GM21381 (cell line): ENCODE measurements at regions not wholly inside any gene's neighbourhood (a gene's known extent, or its start where the extent isn't known, plus 50 kb on each side); places are given as distances from the start of the nearest gene placed in this dataset.
"Not testable (repeated sequence)": the region's sequence is repeated elsewhere in the genome, so short reads cannot be mapped to it uniquely, and the experiment has no call there.

Source experiments
- ATAC-seq: cut with Tn5 transposase; IDR thresholded peaks from one replicate; pipeline ENCODE4 v1.9.1; 2021; ENCODE audit warnings: mild to moderate bottlenecking, moderate library complexity; ENCODE audit not compliant: unreplicated experiment

DNA sequence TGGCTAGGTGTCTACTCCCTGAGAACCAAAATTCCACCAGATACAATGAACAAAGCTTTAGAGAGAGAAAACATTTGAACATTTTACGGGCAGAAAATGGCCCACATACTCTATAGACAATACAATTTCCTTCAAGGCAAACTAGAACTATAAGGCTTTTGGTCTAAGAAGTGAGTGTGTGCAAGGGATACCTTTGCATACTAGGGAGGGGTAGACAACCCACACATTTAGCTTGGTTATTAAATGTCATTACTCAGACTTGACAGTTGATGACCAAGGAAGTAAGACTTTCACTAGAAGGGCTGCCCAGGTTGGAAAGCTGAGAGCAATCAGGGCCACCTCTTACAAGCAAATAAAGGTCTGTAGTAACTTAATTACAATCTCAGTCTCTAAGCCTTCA lies 64.0 kb upstream of the PLEKHM1 start:
- not testable (repeated sequence) for ATAC-seq

DNA sequence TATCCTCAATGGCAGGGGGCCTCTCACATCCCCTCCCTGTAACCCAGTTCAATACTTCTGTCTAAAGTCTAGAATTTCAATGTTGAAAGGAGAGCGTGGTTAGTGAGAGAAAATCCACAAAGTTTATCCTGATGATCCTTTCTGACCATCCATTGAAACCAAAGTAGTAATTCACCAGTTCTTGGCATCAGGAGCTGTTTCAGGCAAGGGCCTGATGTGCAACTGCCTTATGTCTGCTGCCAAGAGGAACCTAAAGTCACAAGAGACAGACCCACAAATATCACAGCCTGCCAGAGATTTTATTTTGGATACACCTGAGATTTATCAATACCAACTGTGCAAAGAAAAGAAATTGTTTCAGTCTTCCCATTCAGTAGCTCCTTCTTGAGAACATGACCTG lies 68.3 kb upstream of the PLEKHM1 start:
- not testable (repeated sequence) for ATAC-seq

DNA sequence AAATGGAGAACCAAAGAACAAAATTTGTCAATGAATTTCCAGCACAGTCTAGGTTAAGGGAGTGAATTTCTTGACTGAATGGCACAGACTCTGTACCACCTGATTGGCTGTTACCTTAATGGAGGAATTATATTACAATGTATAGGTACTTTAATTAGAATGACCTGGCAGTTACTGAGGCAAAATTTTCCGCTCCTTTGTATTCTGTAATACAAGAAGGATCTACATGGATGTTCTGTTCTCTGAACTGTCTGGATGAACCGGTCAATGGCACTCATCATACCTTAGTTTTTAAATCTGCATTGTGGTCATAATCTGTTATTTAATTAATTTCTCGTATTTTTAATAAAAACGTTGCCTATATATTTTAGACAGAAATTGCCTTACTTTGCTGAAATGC lies 72.3 kb upstream of the PLEKHM1 start:
- not testable (repeated sequence) for ATAC-seq

DNA sequence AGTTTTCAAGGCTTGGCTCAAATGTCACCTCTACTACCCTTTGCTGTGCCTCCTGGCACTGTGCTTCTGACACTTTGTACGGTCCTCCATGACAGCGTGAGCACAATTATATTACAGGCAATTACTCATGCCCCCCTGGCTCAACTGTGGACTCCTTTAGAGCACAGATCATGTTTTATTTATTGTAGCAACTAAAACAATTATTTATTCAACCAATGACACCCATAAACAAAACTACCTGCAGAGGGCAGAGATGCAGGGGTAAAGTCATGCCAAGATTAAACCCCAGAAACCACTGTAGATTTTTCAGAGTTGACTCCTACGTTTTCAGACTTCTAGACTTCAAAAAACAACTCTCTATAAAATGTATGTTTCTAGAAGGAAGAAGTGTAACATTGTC lies 72.8 kb upstream of the PLEKHM1 start:
- ATAC-seq, result not testable (repeated sequence)

DNA sequence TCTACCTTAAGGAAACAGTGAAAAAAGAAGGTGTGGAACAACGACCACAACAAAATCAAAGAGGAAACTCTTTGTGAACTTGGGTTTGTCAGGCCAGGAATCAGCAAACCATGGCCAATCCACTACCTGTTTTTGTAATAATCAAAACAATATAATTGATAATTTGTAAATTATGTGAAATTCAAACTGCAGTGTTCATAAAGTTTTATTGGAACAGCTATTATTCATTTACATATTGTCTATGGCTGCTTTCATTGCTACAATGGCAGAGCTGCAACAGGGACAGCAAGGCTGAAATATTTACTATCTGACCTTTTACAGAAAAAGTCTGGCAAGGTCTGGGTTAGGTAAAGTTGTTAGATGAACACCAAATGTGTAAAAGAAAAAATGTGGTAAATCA lies 77.8 kb upstream of the PLEKHM1 start:
- not testable (repeated sequence) for ATAC-seq

DNA sequence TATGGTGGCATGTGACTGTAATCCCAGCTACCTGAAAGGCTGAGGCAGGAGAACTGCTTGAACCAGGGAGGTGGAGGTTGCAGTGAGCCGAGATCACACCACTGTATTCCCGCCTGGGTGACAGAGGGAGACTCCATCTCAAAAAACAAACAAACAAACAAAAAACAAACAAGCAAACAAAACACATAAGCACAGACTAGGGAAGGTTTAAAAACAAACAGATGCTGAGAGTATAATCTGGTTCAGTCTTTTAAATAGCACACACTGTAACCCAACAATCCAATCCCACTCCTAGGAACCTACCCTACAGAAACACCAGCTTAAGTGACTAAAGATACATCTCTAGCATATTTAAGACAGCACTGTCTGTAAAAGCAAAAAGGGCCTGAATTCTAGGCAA lies 82.8 kb upstream of the PLEKHM1 start:
- ATAC-seq, result not testable (repeated sequence)

DNA sequence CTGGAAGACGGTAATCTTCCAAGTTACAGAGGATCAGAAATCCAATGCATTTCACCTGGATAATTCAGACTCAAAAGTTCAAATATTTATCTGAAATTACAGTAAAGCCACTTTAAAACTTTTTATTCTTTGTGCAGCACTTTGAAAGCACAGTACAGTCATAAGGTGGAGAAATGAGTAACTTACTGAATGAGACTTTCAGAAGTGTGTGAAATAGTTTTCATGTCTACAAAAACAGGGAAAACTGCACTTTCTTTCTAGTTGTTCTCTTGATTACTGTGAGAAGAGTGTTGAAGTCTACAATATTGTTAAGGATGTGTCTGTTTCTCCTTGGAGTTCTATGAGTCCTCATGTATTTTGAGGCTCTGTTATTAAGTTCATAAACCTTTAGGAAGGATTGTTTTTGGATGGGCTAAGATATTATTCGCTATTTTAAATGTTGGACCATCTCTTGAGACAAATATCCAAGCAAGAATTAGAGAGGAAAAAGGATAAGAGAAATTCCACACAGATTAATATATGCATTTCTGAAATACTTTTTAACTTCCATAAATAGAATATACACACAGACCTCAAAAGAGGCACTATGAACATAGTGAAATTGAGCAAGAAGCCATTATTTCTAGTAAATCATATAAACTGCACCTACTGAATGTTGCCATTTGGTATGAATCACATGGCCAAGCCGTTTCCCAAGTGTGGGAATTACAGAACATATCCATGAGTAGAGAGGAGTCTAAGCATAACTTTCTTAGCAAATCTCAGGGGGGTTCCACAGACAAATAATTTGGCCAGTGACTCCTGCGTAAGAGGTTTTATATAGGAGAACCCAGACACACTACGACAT lies 83.6 kb upstream of the PLEKHM1 start:
- ATAC-seq, result no peak

DNA sequence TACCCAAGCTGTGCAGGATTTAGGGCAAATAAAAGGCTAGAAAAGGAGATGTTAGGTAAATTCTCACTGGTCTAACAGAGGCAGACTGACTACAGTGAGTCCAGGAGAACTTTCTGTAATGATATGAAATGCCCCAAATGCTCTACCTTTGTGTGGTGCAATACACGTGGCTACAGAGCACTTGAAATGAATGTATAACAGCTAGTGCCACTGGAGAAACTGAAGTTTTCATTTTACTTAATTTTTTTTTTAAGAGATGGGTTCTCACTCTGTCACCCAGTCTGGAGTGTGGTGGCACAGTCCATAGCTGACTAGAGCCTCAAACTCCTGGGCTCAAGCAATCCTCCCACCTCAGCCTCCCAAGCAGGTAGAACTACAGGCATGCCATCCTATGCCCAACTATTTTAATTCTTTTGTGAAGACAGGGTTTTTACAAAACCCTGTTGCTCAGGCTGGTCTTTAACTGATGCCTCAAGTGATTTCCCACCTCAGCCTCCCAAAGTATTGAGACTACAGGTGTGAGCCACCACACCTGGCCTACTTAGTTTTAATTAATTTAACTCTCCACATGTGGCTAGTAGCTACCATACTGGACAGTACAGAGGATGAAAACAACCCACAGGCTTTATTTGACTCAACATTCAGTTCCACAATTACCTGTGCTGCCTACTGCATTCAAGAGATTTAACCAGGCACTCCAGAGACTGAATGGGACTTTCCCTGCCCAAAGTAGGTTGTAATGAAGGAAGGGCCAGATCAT lies 84.8 kb upstream of the PLEKHM1 start:
- no peak for ATAC-seq

DNA sequence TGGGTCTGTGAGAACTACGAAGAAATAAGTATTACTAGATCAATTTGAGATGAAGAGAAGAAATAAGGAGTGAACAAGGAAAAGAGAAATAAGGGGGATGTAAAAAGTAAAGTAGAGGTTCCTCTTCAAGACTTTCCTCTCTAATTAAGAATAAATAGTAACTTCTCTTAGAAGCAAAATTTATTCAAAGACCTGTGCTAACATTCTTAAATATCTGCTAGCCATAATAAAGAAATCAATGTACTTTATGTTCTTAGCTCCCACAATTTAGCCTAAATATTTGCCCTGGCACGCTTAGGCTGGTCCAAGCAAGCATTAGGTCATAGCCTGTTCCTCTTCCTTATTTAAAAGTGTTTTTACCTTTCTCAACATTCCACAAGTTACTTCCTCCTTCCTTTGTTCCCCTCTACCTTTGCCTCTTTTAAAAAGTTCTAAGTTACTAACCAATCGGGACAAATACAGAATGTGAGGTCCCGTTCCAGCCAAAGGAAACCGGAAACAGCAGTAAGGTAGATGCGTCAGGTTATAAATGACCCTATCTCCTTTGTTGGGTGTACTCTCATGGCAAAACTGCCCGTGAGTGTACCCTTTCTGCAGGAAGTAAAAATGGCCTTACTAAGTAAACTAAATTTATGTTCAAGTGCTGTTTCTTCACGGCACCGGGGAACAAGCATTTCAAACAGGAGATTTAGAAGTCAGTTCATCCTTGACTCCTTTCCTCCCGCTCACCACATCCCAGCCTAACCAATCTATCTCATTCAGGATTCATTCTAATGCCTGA lies 86.2 kb upstream of the PLEKHM1 start:
- ATAC-seq, result not testable (repeated sequence)

DNA sequence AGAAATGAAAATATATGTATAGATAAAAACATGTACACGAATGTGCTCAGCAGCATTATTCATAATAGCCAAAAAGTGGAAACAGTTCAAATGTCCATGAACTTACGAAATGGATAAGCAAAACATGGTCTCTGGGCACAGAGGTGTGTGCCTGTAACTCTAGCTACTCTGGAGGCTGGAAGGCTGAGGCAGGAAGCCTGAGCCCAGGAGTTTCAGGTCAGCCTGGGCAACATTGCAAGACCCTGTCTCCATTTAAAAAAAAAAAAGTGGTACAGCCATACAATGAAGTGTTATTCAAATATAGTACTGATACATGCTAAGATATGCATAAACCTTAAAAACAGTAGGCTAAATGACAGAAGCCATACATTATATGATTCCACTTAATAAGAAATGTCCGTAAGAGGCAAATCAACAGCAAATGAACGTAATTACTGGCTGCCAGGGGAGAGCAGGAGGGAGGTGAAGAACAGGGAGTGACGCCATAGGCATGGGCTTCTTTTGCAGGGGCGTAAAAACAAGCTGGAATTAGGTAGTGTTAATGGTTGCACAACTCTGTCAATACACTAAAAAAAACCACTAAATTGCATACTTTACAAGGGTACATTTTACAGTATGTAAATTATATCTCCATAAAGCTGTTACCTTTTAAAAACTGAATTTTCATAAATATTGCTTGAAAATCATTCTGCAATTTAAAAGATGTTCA lies 87.2 kb upstream of the PLEKHM1 start:
- no peak for ATAC-seq

DNA sequence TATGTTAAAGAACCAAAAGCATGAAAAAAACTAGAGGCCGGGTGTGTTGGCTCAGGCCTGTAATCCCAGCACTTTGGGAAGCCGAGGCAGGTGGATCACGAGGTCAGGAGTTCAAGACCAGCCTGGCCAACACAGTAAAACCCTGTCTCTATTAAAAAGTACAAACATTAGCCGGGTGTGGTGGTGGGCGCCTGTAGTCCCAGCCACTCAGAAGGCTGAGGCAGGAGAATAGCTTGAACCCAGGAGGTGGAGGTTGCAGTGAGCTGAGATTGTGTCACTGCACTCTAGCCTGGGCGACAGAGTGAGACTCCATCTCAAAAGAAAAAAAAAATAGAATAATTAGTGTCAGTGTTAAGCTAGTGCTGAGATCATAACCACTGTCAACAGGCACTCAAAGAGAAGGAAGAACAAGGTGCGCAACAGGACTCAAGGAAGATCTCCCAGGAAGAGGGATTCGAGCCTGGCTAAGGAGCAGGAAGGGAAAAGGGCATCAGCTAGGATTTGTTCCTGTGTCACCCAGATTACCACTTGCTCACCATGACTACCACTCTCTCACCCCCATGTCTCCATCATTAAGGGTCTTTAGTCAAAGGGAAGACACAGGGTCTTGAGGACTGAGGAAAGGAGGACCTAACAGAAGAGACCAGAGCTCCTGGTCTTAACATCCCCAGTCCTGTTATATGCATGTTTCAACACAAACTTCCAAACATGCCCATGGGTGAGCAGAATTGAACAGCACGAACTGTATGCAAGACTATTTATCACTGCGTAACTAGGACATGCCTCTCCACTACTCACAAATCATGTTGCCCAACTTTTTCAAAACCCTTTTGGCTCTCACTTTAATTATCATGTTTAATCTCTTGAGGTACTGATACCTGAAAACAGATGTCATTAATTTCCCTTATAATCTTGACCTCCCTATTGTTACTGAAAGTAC lies 88.3 kb upstream of the PLEKHM1 start:
- ATAC-seq, result no peak

DNA sequence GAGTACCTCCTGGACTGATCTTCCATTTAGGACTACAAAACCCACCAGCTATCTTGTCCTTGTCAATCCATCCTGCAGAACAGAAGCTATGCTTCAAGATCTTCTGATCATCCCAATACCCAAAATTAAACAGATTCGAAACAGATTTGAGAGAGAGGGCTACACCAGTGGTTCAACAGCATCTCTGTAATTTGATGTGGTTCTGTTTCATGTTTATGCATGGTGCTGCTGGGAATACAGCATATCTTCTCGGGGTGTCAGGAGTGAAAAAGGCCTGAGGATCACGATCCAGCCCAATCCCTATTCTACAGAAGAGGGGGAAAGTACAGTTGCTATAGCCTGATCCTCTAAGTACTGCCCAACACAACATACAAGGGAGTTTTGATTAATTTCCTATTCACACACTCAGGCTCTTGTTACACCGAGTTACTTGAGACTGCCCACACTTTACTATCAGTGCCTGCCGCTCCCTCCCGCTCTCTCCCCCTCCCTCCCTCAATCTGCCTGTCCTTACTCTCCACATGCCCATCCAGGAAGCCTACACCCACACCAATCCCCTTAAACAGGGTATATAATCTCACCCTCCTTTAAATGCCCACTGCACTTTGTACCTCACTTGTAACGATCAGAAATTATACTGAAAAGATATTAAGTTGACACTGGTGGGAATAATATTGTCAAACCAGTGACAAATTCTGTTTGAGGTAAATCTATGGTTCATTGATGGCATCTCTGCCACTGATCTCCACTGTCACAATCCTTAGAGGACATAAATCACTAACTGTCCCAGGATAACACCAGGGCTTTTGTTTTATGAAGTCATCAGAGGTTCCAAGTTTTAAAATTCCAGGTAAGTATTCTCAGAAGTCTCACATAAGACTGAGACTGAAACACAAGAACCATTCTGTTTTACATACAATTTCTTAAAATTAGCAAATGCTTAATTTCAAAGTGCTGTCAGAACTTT lies 89.3 kb upstream of the PLEKHM1 start:
- no peak for ATAC-seq

DNA sequence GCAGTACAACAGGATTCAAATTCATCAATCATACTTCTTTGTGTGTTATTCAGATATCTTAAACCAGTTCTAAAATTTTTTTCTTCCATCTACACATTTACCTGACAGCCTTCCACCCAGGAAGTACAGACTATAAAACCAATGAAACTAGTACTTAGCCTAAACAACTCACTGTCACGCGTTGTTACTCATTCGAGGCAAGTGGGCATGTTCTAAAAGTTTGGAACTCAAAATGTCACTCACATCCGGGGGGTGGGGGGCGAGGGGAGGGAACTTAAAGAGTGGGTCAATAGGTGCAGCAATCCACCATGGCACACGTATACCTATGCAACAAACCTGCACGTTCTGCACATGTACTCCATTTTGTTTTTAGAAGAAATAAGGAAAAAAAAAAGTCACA lies 90.4 kb upstream of the PLEKHM1 start:
- ATAC-seq, result no peak

DNA sequence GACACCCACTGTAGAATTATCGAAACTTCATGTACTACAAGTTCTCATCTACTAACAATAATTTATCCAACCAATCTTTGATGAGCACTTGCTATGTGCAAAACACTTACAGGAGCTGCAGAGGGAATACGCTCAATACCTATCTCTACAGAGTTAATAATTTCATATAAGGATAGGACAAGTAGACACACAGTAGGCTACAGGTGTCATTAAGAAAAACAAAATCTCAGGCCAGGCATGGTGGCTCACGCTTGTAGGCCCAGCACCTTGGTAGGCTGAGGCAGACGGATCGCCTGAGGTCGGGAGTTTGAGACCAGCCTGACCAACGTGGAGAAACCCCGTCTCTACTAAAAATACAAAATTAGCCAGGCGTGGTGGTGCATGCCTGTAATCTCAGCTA lies 91.3 kb upstream of the PLEKHM1 start:
- no peak for ATAC-seq

DNA sequence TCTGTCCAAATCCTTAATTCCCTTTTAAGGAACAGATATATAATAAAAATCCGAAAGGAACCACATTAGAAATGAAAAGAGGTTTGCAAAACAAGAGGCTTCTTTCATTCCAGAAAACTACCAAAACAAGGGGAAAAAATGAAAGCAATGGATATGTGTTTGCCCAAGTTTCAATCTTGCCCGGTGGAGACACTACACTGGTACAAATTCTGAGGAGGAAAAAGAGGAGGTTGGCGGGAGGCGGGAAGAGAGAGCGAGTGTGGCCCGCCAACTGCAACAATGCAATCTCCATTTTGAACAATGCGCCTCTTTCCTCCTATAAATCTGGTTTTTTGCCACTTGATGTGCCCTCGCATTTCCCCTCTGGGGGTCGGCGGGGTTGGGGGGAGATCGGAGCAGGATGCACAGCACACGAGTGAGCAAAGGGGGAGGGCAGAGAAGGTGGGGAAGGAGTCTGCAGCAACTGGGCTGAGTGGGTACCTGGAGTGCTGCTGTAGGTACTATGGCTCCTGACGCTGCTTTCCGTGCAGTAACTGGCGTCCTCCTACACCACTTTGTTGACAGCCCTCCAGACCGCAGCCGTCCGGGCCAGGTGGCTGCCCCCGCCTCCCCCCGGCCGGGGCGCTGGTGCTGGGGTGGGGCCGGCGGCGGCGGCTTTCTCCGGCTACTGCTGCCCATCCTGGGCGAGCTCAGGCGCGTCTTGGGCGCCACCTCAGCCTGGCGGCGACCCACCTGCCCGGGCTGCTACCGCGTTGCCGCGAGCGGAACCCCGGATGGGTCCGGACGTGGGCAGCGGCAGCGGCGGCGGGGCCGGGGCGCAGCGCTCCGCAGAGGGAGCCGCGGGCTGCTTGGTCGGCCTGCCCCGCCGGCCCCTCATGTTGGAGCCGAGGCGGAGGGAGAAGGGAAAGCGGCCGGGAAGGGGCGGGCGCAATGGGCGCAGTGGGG lies 93.8 kb upstream of the PLEKHM1 start:
- ATAC-seq, result peak; percentile 57

DNA sequence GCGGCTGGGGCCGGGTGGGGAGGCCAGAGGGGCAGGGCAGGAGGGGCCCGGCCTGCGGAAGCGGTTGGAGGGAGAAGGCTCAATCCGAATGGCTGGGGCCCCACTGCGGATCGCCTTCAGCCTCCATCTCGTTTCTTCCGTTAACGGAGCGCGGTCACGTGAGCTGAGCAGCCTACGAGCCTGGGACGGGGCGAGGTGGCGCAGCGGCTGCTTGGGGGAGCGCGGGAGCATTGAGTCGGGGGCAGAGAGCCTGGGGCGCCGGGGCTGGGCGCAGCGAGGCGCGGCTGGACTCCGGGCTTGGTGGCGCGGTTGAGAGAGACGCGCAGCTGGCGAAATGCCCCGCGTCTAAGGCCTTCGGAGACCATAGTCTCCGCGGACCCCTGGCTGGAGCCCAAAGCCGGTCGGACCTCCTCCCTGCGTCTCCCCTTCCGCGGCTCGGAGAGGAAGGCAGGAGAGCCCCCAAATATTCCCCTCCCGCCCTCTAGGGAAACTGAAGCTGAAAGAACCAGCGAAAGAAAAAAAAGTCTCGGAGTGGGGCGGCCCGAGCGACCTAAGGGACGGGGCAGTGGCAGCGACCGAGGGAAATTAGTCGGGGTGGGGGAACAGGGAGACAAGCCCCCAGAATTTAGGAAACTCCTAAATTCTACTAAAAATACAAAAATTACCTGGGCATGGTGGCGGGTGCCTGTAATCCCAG lies 94.7 kb upstream of the PLEKHM1 start:
- peak; percentile 69 for ATAC-seq
